GM19043 (cell line): ENCODE measurements at regions not wholly inside any gene's neighbourhood (a gene's known extent, or its start where the extent isn't known, plus 50 kb on each side); places are given as distances from the start of the nearest gene placed in this dataset.
"Not testable (repeated sequence)": the region's sequence is repeated elsewhere in the genome, so short reads cannot be mapped to it uniquely, and the experiment has no call there.

Source experiments
- ATAC-seq: cut with Tn5 transposase; IDR thresholded peaks from one replicate; pipeline ENCODE4 v1.9.1; 2021; ENCODE audit warnings: low read depth; ENCODE audit not compliant: unreplicated experiment

- no peak for ATAC-seq
Measured at GRCh38 chr1:228937351-228937750, 202.1 kb downstream of the RHOU start.

- ATAC-seq, result no peak
Measured at GRCh38 chr1:228937851-228938536, 202.7 kb downstream of the RHOU start.

- ATAC-seq, result no peak
Measured at GRCh38 chr1:228938537-228938901, 203.2 kb downstream of the RHOU start.

- ATAC-seq, result no peak
Measured at GRCh38 chr1:228939001-228939691, 203.9 kb downstream of the RHOU start.

GRCh38 chr1:228939881-228940392 lies 204.7 kb downstream of the RHOU start:
- no peak for ATAC-seq

- no peak for ATAC-seq
Measured at GRCh38 chr1:228940526-228940925, 205.2 kb downstream of the RHOU start.

GRCh38 chr1:228940926-228941325 lies 205.6 kb downstream of the RHOU start:
- ATAC-seq, result no peak

- no peak for ATAC-seq
Measured at GRCh38 chr1:228941666-228942065, 206.4 kb downstream of the RHOU start.

- no peak for ATAC-seq
Measured at GRCh38 chr1:228943436-228943835, 208.2 kb downstream of the RHOU start.

- ATAC-seq, result no peak
Measured at GRCh38 chr1:228944296-228944695, 209.0 kb downstream of the RHOU start.

- ATAC-seq, result no peak
Measured at GRCh38 chr1:228944935-228945371, 209.7 kb downstream of the RHOU start.

- no peak for ATAC-seq
Measured at GRCh38 chr1:228945885-228946284, 210.6 kb downstream of the RHOU start.

GRCh38 chr1:228949617-228950016 lies 214.3 kb downstream of the RHOU start:
- not testable (repeated sequence) for ATAC-seq

- ATAC-seq, result no peak
Measured at GRCh38 chr1:228953207-228953606, 217.9 kb downstream of the RHOU start.

GRCh38 chr1:228953808-228954207 lies 218.5 kb downstream of the RHOU start:
- ATAC-seq, result not testable (repeated sequence)

- ATAC-seq, result no peak
Measured at GRCh38 chr1:228955691-228956090, 220.4 kb downstream of the RHOU start.

- ATAC-seq, result no peak
Measured at GRCh38 chr1:228956864-228957263, 221.6 kb downstream of the RHOU start.

- no peak for ATAC-seq
Measured at GRCh38 chr1:228957535-228957934, 222.3 kb downstream of the RHOU start.

GRCh38 chr1:228958121-228958520 lies 222.8 kb downstream of the RHOU start:
- no peak for ATAC-seq

GRCh38 chr1:228958741-228959140 lies 223.5 kb downstream of the RHOU start:
- no peak for ATAC-seq

- no peak for ATAC-seq
Measured at GRCh38 chr1:228960705-228961104, 225.4 kb downstream of the RHOU start.

- ATAC-seq, result no peak
Measured at GRCh38 chr1:228961511-228961910, 226.2 kb downstream of the RHOU start.
